GM20000 (cell line): ENCODE measurements at regions not wholly inside any gene's neighbourhood (a gene's known extent, or its start where the extent isn't known, plus 50 kb on each side); places are given as distances from the start of the nearest gene placed in this dataset.

Experiments used
- DNase-seq: peaks from one replicate; pipeline ENCODE4 v3.0.0; 2012; ENCODE audit warnings: low spot score
- TF ChIP-seq, protein P1 (sequence below): IDR thresholded peaks from 2 replicates; pipeline ENCODE4 v1.5.1; 2012; ENCODE audit warnings: mild to moderate bottlenecking, control low read depth; ENCODE audit errors: extremely low read depth, missing control alignments

DNA sequence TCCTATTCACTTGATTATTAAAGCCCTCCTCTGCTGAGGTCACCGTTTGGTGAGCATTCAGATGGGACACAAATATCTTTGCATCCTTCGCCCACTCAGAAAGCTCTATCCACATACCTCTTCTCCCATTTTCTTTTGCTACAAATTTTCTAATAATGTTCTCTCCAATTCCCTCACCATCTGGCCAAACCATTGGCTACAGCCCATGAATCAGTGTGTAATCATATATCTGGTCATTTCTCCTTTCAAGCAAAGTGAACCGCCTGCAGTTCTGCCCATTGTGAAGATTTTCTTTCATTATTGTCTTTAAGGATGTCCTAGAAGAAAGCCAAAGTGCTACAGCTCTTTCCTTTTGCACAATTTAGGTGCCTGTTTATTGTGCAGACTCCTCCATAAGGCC lies 54.2 kb upstream of the DAPK1 start:
- TF ChIP-seq, protein P1, sequence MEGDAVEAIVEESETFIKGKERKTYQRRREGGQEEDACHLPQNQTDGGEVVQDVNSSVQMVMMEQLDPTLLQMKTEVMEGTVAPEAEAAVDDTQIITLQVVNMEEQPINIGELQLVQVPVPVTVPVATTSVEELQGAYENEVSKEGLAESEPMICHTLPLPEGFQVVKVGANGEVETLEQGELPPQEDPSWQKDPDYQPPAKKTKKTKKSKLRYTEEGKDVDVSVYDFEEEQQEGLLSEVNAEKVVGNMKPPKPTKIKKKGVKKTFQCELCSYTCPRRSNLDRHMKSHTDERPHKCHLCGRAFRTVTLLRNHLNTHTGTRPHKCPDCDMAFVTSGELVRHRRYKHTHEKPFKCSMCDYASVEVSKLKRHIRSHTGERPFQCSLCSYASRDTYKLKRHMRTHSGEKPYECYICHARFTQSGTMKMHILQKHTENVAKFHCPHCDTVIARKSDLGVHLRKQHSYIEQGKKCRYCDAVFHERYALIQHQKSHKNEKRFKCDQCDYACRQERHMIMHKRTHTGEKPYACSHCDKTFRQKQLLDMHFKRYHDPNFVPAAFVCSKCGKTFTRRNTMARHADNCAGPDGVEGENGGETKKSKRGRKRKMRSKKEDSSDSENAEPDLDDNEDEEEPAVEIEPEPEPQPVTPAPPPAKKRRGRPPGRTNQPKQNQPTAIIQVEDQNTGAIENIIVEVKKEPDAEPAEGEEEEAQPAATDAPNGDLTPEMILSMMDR, result no peak
- DNase-seq, result no peak

DNA sequence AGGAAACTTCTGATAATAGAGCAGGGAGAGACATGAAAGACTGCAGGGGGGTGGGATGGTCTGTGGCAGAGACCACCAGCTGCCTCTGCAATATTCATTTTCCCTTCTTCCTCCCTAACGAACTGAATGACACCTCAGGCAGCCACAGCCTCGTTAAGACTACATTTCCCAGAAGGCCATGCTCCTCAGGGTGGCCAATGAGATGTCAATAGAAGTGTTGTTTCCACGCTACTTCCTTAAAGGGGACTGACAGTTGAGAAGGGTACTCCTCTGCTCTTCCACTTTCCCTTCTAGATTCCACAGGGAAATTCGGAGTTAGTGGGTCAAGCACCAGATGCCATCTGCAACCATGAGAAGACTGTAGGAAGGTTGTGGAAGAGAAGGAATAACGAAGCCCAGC lies 52.0 kb upstream of the DAPK1 start:
- peak; percentile 76 for DNase-seq

DNA sequence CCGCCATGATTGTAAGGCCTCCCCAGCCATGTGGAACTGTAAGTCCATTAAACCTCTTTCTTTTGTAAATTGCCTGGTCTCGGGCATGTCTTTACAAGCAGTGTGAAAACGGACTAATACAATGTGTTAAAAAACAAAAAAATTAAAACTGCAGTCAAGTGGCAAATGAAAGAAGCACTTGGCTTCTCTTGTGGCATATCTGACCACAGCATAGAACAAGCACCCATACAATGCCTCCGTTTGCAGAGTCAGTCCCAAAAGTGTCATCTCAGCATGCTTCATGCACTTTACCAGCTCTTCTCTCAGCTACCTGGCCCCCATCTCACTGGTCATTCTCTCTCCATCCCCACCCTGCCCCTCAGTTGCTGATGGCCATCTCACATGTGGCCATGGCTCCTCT lies 51.1 kb upstream of the DAPK1 start:
- TF ChIP-seq, protein P1, result no peak
- no peak for DNase-seq

More for the DNA sequence above, 52.0 kb upstream of the DAPK1 start:
- TF ChIP-seq, protein P1, result no peak

DNA sequence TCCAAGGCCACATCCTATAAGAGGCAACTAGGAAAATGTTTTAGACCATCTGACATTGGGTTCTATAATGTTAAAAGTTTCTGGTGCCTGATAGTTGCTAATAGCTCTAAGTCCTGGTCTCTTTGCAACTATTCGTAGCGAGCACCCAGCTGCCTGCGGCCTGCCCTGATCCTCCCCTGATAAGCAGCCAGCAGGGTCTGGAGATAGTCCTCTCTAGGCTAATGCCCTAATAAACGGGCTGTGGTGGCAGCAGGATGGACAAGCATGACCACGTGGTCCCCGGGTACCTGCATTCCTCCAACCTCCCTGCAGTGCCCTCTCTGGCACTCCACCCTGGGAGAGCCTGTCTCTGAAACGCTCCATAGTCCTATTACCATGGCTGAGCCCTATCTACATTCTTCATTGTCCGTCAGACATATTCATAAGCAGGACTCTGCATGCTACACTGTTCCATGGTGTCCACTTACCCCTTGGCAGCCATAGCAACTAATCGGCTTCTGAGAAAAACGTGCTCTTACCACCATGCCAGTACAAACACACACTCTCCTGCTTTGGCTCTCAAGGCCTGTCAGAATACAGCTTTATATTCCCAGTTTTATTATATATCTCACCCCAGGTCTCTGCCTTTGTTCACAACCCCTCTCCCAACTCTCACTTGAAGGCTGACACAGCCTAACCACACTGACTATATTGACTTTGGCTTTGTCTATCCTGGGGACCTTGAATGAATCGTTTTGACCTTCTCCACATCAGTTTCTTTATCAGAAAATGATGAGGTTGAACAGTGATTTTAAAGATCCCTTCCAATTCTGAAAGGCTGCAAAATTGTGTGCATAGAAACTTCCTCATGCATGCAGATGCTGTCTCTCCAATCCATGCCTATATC lies 49.9 kb upstream of the DAPK1 start:
- DNase-seq, result no peak
- TF ChIP-seq, protein P1, result no peak
